OCI-LY7 (cell line): ENCODE measurements at regions not wholly inside any gene's neighbourhood (a gene's known extent, or its start where the extent isn't known, plus 50 kb on each side); places are given as distances from the start of the nearest gene placed in this dataset.

Source experiments
- BruUV-seq: library from RNA; stranded (reverse); fragments of 400-500 nt; replicated peaks from 2 replicates; lab custom pipeline; 2021; lab: Mats Ljungman, UMichigan
- CTCF ChIA-PET: fragments of 300-600 bp; sonication (Branson Sonifier 250); formaldehyde crosslinking; loops from one replicate; lab custom pipeline; 2022; ENCODE audit warnings: antibody characterized with exemption; ENCODE audit not compliant: unreplicated experiment; lab: Charles Lee
- POLR2A ChIA-PET: fragments of 300-600 bp; sonication (Branson Sonifier 250); formaldehyde crosslinking; loops from one replicate; lab custom pipeline; 2022; ENCODE audit warnings: antibody characterized with exemption; lab: Charles Lee
- DNase-seq: peaks from one replicate; pipeline ENCODE4 v3.0.0-alpha.2; 2015; ENCODE audit warnings: low spot score
- H2AFZ ChIP-seq: fragments of 200-600 bp; sonication (generic), shearing (Covaris generic); 2 replicates; pipeline ENCODE4 v1.6.1; 2014; ENCODE audit warnings: mild to moderate bottlenecking, antibody characterized with exemption, low read length, moderate library complexity
- H3K27ac ChIP-seq: fragments of 200-600 bp; sonication (generic); 2 replicates; pipeline ENCODE4 v1.5.1; 2014; ENCODE audit warnings: mixed run types, low read depth, mild to moderate bottlenecking, moderate library complexity, low read length, inconsistent platforms; ENCODE audit not compliant: poor library complexity, severe bottlenecking
- H3K36me3 ChIP-seq: fragments of 200-600 bp; sonication (generic); 2 replicates; pipeline ENCODE4 v1.6.1; 2014; ENCODE audit warnings: mild to moderate bottlenecking, antibody characterized with exemption, low read length, moderate library complexity, mixed read lengths; ENCODE audit not compliant: insufficient read depth
- H3K4me1 ChIP-seq: fragments of 200-600 bp; sonication (generic); 2 replicates; pipeline ENCODE4 v1.5.1; 2014; ENCODE audit warnings: mild to moderate bottlenecking, low read length; ENCODE audit not compliant: insufficient read depth, poor library complexity, severe bottlenecking
- H3K4me2 ChIP-seq: fragments of 200-600 bp; sonication (generic); 2 replicates; pipeline ENCODE4 v1.6.1; 2014; ENCODE audit warnings: mild to moderate bottlenecking, low read length
- H3K4me3 ChIP-seq: fragments of 200-600 bp; sonication (generic); 2 replicates; pipeline ENCODE4 v1.5.1; 2014; ENCODE audit warnings: mild to moderate bottlenecking, low read depth, low read length; ENCODE audit not compliant: poor library complexity, severe bottlenecking
- H3K79me2 ChIP-seq: fragments of 200-600 bp; sonication (generic); 2 replicates; pipeline ENCODE4 v1.6.1; 2016; ENCODE audit warnings: low read depth, mild to moderate bottlenecking, low read length, moderate library complexity, mixed read lengths; ENCODE audit not compliant: insufficient read depth
- H3K9me2 ChIP-seq: fragments of 200-600 bp; sonication (generic); 2 replicates; pipeline ENCODE4 v1.6.1; 2016; ENCODE audit warnings: mild to moderate bottlenecking, low read length, mixed read lengths; ENCODE audit not compliant: insufficient read depth
- H3K9me3 ChIP-seq: fragments of 200-600 bp; sonication (generic); 2 replicates; pipeline ENCODE4 v1.6.1; 2014; ENCODE audit warnings: mild to moderate bottlenecking, mixed run types, low read length, mixed read lengths
- H4K20me1 ChIP-seq: fragments of 200-600 bp; sonication (generic); 2 replicates; pipeline ENCODE4 v1.6.1; 2014; ENCODE audit warnings: mild to moderate bottlenecking, antibody characterized with exemption, low read length, moderate library complexity, mixed read lengths; ENCODE audit not compliant: insufficient read depth
- EZH2phosphoT487 ChIP-seq: fragments of 200-600 bp; sonication (generic); IDR thresholded peaks from 2 replicates; pipeline ENCODE4 v1.6.1; 2018; ENCODE audit warnings: low read depth, borderline replicate concordance, mild to moderate bottlenecking, mixed run types, antibody characterized with exemption, low read length, moderate library complexity, mixed read lengths
- intact Hi-C: fragments of 100-400 bp; cut with micrococcal nuclease; formaldehyde crosslinking; loops from one replicate; pipeline ENCODE4 v1.10.0; 2022; ENCODE audit not compliant: unreplicated experiment
- TF ChIP-seq, protein P1 (sequence below): fragments of 200-600 bp; sonication (generic); conservative IDR thresholded peaks from 2 replicates; pipeline ENCODE4 v1.5.1; 2014; ENCODE audit warnings: mild to moderate bottlenecking, antibody characterized with exemption, low read length, moderate library complexity, mixed read lengths

DNA sequence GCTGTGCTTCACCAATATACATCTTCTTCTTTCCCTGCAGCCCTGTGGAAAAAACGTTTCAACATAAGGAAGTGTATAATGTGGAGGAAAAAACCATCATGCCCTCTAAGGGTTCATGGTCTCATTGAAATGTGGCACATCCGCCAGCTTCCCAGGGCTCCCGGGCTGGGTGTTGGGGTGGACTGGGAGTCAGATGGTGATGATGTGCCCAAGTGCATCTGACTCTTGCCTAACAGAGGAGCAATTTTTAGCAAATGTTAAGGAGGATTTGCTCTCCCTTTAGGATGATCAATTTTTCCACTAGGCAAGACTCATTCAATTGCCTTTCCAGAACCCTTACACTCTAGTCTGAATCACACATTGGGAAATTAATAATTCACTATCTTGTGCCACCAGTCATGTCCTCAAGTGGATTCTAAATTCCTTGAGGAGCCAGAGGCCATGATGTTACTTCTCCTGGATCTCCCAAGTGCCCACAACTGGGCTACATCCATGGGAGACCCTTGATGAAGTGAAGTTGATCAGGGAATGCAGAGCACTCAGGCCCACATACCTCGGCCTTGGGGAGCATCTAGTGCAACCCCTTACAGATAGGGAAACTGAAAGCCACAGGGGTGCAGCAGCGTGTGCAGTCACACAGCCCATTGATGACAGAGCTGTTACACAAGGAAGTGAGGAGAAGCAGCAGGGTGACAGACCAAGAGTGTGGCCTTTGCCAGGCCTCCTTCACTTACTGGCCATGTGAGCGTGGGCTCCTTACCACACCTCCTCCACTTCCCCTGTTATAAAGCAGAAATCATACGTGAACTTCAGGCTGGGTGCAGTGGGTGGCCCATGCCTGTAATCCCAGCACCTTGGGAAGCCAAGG lies 100.0 kb upstream of the SLC44A3 start:
- no peak overlapping the region for H3K4me2 ChIP-seq

GRCh38 chr1:94716965-94717364 lies 103.2 kb upstream of the SLC44A3 start:
- no peak overlapping the region for H3K4me3 ChIP-seq
- H3K27ac ChIP-seq: no peak overlapping the region
- no peaks in the 10 kb centered on the region for H3K9me3 ChIP-seq
- H3K4me2 ChIP-seq: no peak overlapping the region
- no peaks in the 10 kb centered on the region for H3K79me2 ChIP-seq
- no TSS peak for BruUV-seq
- no peak for TF ChIP-seq EZH2phosphoT487
- TF ChIP-seq, protein P1, sequence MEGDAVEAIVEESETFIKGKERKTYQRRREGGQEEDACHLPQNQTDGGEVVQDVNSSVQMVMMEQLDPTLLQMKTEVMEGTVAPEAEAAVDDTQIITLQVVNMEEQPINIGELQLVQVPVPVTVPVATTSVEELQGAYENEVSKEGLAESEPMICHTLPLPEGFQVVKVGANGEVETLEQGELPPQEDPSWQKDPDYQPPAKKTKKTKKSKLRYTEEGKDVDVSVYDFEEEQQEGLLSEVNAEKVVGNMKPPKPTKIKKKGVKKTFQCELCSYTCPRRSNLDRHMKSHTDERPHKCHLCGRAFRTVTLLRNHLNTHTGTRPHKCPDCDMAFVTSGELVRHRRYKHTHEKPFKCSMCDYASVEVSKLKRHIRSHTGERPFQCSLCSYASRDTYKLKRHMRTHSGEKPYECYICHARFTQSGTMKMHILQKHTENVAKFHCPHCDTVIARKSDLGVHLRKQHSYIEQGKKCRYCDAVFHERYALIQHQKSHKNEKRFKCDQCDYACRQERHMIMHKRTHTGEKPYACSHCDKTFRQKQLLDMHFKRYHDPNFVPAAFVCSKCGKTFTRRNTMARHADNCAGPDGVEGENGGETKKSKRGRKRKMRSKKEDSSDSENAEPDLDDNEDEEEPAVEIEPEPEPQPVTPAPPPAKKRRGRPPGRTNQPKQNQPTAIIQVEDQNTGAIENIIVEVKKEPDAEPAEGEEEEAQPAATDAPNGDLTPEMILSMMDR: no peak
- H4K20me1 ChIP-seq: no peaks in the 10 kb centered on the region
- CTCF ChIA-PET: no interaction called here
- no peak for DNase-seq
- H3K4me1 ChIP-seq: no peaks in the 10 kb centered on the region
- H2AFZ ChIP-seq: no peak overlapping the region
- H3K9me2 ChIP-seq: no peaks in the 10 kb centered on the region
- H3K36me3 ChIP-seq: no peaks in the 10 kb centered on the region
- POLR2A ChIA-PET: no interaction called here
- intact Hi-C loops: no loop called here

More for the DNA sequence above, 100.0 kb upstream of the SLC44A3 start:
- no peaks in the 10 kb centered on the region for H3K4me1 ChIP-seq
- intact Hi-C loops: no loop called here
- no peaks in the 10 kb centered on the region for H3K9me3 ChIP-seq
- ChIA-PET CTCF (no interaction called here), POLR2A (no interaction called here)
- H3K27ac ChIP-seq: no peak overlapping the region
- no TSS peak for BruUV-seq
- H3K36me3 ChIP-seq: no peaks in the 10 kb centered on the region
- no peaks in the 10 kb centered on the region for H3K9me2 ChIP-seq
- no peak for TF ChIP-seq EZH2phosphoT487
- TF ChIP-seq, protein P1: no peak
- DNase-seq: no peak
- no peaks in the 10 kb centered on the region for H4K20me1 ChIP-seq
- no peak overlapping the region for H2AFZ ChIP-seq
- H3K4me3 ChIP-seq: no peak overlapping the region
- no peaks in the 10 kb centered on the region for H3K79me2 ChIP-seq

DNA sequence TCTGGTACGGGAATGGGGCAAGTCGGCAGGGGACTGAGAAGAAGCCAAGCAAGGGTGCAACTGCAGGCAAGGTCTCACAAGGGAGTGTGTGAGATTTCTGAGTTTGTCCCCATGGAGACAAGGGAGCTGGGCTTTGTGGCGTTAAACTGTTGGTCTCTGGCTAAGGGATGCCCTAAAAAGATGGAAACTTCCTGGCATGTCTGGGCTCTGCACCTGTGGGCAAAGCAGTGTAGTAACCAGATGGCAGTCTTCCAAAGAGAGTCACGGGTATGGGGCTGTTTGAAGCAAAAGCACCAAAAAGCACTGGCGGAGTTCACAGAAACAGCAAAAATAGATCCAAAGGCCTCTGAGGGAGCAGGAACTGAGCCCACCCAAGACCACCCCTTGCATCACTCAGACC lies 104.8 kb upstream of the SLC44A3 start:
- CTCF ChIA-PET: no interaction called here
- no TSS peak for BruUV-seq

More for the DNA sequence above, 104.8 kb upstream of the SLC44A3 start:
- Histone ChIP-seq H4K20me1 (no peaks in the 10 kb centered on the region), H3K9me3 (no peaks in the 10 kb centered on the region), H3K27ac (no peak overlapping the region), H3K4me2 (no peak overlapping the region), H3K9me2 (no peaks in the 10 kb centered on the region), H2AFZ (no peak overlapping the region), H3K79me2 (no peaks in the 10 kb centered on the region), H3K36me3 (no peaks in the 10 kb centered on the region), H3K4me3 (no peak overlapping the region), H3K4me1 (no peaks in the 10 kb centered on the region)
- DNase-seq: no peak
- intact Hi-C loops: no loop called here
- POLR2A ChIA-PET: no interaction called here
- no peak for TF ChIP-seq EZH2phosphoT487
- TF ChIP-seq, protein P1: no peak
